ENCODE measurements at regions not wholly inside any gene's neighbourhood (a gene's known extent, or its start where the extent isn't known, plus 50 kb on each side); places are given as distances from the start of the nearest gene placed in this dataset.

DNA sequence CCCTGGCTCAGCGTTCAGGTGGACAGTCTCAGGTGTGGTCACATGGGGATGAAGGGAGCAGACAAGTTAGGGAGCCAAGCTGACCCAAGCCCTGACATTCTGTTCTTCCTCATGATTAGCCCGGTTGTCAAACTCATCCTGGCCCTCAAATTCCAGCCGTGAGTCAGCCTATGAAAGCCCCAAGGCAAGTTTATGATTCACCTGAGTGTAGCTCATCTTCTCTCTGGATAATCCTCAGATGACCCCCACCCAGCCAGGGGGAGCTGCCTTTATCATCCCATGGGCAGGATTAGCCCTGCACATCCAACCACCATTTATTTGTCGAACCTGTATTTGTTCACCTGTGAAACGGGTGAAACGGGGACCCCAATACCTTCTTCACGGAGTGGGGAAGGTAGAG, 161.9 kb downstream of the DHX35 start:
- Mint-ChIP-seq H3K9me3 (peaks cover 0 to 3% of the 10 kb centered on the region in 2 donors), H3K4me3 (no peak overlapping the region), H3K36me3 (ENCODE audit: insufficient read depth) (peaks cover 2% of the 10 kb centered on the region), H3K27ac (no peak overlapping the region), H3K27me3 (peaks cover 25 to 66% of the 10 kb centered on the region in 2 donors), H3K4me1 (ENCODE audit: low read depth in 2 of 2) (peaks cover 0 to 2% of the 10 kb centered on the region in 2 donors)
- DNase-seq (no peak), ATAC-seq (replicated peaks) (no peak)

DNA sequence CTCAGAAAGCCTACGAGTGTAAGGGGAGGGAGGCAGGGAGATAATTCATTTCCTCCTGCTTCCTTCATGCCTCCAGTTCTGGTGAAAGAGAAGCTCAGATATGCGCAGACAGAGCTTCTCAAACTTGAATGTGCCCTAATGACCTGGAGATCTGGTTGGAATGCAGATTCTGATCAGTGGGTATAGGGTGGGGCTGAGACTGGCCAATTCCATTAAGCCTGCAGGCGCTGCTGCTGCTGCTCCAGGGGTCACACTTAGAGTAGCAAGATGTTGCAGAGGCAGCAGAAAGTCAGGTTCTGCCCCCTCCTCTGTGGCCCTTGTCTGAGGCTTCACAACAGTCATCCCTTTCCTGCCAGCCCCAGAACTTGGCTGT, 161.0 kb downstream of the DHX35 start:
- Mint-ChIP-seq H3K9me3 (peaks cover 0 to 3% of the 10 kb centered on the region in 2 donors), H3K27ac (no peak overlapping the region), H3K36me3 (ENCODE audit: insufficient read depth) (peaks cover 2% of the 10 kb centered on the region), H3K4me3 (no peak overlapping the region), H3K4me1 (ENCODE audit: low read depth in 2 of 2) (peaks cover 0 to 6% of the 10 kb centered on the region in 2 donors), H3K27me3 (peaks cover 30 to 75% of the 10 kb centered on the region in 2 donors)
- no peak for ATAC-seq (replicated peaks)
- no peak for DNase-seq

DNA sequence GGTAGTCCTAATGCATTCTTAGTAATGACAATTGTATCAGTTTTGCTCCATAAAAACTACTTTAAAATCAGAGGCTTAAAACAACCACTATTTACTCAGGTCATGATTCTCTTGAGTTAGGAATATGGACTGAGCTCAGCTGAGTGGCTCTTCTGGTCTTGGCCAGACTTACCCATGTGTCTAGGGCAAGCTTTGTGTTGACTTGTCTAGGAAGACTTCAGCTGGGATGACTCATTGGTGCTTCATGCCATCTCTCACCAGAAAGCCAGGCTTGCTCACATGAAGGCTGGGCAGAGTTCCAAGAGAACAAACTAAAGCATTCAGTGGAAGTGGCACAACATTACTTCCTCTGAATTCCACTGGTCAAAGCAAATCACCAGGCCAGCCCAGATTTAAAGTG, 155.3 kb downstream of the DHX35 start:
- H3K4me3 Mint-ChIP-seq: no peak overlapping the region
- peaks cover 0 to 6% of the 10 kb centered on the region in 2 donors for H3K4me1 Mint-ChIP-seq (ENCODE audit: low read depth in 2 of 2)
- H3K36me3 Mint-ChIP-seq (ENCODE audit: insufficient read depth): peaks cover 2% of the 10 kb centered on the region
- H3K27me3 Mint-ChIP-seq: peaks cover 39 to 80% of the 10 kb centered on the region in 2 donors
- no peak for ATAC-seq (replicated peaks)
- no peak for DNase-seq
- H3K27ac Mint-ChIP-seq: no peak overlapping the region
- H3K9me3 Mint-ChIP-seq: no peaks in the 10 kb centered on the region

DNA sequence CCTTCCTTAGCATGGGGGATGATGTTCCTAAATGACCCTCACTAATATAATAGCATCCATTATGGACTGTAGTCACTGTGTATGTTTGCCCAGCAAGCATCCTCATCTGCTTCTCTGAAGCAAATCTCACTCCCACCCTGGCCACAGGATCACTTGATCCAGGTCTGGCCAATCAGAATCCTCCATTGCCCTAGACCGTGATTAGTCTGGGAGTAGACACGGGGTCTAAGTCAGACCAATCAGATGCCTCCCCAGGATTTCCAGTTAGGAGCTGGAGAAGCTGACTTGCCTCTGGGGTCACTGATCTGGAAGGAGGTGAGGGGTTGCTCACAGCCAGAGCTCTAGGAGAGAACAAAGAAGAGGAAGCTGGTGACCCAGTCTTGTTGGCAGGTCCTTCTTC, 153.9 kb downstream of the DHX35 start:
- H3K4me3 Mint-ChIP-seq: no peak overlapping the region
- no peaks in the 10 kb centered on the region for H3K9me3 Mint-ChIP-seq
- H3K36me3 Mint-ChIP-seq (ENCODE audit: insufficient read depth): no peaks in the 10 kb centered on the region
- ATAC-seq (replicated peaks) (no peak), DNase-seq (no peak)
- peaks cover 0 to 9% of the 10 kb centered on the region in 2 donors for H3K4me1 Mint-ChIP-seq (ENCODE audit: low read depth in 2 of 2)
- peaks cover 46 to 82% of the 10 kb centered on the region in 2 donors for H3K27me3 Mint-ChIP-seq
- no peak overlapping the region for H3K27ac Mint-ChIP-seq

DNA sequence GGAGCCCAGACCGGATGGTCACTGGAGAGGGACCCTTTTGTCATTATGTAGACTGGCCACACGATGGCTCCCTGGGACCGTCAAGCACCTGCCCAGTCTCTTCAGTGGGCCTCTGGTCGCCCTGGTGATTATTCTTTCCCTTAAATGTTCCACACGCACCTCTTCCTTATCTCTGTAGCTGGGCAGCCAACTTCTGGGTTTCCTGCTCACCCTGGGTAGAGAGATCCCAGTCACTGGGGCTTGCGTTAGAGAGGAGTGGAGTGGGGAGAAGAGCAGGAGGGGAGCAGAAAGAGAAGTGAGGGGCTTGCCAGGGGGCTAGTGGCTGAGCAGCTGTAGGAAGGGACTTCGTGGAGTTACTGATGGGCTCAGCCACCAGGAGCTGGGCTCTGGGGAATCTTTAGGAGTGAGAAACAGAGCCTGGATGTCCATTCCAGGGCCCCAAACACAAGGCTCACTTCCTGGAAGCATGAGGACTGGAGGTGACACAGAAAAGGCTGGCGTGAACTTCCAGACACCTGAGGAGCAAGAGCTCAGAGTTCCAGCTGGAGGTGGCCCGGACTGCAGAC, 150.1 kb downstream of the DHX35 start:
- Mint-ChIP-seq H3K9me3 (no peaks in the 10 kb centered on the region), H3K36me3 (ENCODE audit: insufficient read depth) (no peaks in the 10 kb centered on the region), H3K27me3 (peaks cover 46 to 86% of the 10 kb centered on the region in 2 donors), H3K4me3 (no peak overlapping the region), H3K27ac (no peak overlapping the region), H3K4me1 (ENCODE audit: low read depth in 2 of 2) (peaks cover 0 to 2% of the 10 kb centered on the region in 2 donors)
- no peak for ATAC-seq (replicated peaks)
- DNase-seq: no peak

DNA sequence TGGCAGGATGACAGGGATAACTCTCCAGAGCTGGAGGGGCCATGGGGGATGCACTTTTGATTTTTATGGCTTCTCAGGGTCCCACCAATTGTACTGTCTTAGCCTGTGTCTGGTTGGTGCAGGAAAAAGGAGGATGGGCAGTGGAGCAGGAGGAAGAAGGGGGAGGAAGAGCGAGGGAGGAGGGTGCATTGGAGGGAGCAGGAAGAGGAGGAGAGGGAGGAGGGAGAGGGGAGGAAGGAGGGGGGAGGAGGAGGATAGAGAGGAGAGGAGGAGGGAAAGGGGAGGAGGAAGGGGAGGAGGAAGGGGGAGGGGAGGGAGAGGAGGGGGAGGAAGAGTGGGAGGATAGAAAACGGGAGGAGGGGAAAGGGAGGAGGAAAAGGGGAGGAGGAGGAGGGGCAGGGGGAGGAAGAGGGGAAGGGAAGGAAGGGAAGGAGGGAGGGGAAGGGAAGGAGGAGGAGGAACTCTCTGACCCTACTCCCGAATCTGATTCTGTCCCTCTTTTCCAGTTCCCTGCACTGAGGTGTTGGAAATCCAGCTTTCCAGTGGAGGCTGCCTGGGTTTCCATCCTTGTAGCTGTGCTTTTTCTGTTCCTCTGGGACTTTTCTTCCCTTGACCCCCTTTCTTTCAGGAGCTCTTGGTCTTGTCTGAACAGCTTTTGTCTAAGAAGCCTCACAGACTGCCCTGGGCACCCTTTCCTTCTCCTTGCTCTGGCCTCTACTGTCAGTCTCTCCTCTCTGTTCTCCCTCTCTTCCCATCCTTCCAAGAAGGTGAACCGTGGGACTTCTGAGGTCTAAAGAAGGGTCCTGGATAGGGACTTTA, 149.4 kb downstream of the DHX35 start:
- Mint-ChIP-seq H3K27ac (no peak overlapping the region), H3K4me1 (ENCODE audit: low read depth in 2 of 2) (peaks cover 0 to 2% of the 10 kb centered on the region in 2 donors), H3K9me3 (no peaks in the 10 kb centered on the region), H3K27me3 (peaks cover 48 to 92% of the 10 kb centered on the region in 2 donors), H3K4me3 (no peak overlapping the region), H3K36me3 (ENCODE audit: insufficient read depth) (no peaks in the 10 kb centered on the region)
- ATAC-seq (replicated peaks) (no peak), DNase-seq (no peak)

DNA sequence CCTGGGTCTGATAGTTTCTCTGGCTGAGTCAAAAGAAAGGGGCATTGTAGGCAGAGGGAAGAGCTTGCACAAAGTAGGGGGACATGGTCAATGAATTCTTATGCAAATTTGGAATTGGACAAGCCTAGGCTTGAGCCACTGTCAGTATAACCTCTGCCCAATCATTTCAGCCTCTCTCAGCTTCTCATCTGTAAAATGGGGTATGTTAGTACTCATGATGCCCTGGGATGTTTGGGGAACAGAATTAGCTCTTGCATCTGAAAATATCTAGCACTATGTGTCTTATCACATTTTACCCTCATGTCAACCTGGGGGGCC, 148.6 kb downstream of the DHX35 start:
- Mint-ChIP-seq H3K27ac (no peak overlapping the region), H3K4me1 (ENCODE audit: low read depth in 2 of 2) (peaks cover 0 to 2% of the 10 kb centered on the region in 2 donors), H3K27me3 (peaks cover 46 to 93% of the 10 kb centered on the region in 2 donors), H3K4me3 (no peak overlapping the region), H3K9me3 (no peaks in the 10 kb centered on the region), H3K36me3 (ENCODE audit: insufficient read depth) (no peaks in the 10 kb centered on the region)
- DNase-seq: no peak
- no peak for ATAC-seq (replicated peaks)

DNA sequence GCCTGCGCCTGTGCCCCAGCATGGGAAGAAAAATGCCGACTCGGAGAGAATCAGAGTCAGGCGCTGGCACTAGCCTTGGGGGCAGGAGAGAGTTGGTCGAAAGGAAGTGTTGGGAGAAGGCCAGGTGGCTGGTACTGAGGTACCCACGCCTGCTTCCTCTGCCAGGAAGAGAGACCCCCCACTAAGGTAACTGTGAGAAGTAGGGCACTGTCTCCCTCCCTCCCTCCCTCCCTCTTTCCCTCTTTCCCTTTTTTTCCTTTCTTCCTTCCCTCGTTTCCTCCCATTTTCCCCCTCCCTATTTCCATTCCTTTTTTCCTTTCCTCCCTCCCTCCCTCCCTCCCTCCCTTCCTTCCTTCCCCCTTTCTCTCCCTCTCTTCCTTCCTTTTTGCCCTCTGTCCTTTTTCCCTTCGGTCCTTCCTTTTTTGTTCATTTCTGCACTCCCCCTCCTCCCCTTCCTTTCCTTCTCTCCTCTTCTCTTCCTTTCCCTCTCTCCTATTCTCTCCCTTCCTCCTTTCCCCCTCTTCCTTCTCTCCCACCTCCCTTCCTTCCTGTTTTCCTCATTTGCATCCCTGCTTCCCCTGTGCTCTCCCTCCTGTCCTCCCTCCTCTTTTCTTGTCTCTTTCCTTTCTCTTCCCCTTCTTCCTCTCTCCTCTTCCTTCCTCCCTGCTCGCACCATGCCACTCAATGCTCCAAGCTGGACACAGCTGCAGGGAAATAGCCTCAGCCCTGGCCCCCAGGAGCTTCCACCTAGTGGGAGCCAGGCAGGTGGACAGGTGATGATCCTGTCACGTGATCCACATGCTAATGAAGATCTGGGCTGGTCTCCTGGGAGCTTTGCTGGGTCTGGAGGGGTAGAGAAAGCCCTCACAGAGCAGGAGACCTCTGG, 148.0 kb downstream of the DHX35 start:
- no peak overlapping the region for H3K27ac Mint-ChIP-seq
- no peaks in the 10 kb centered on the region for H3K36me3 Mint-ChIP-seq (ENCODE audit: insufficient read depth)
- H3K4me1 Mint-ChIP-seq (ENCODE audit: low read depth in 2 of 2): peaks cover 0 to 2% of the 10 kb centered on the region in 2 donors
- peaks cover 48 to 90% of the 10 kb centered on the region in 2 donors for H3K27me3 Mint-ChIP-seq
- DNase-seq: no peak
- no peak overlapping the region for H3K4me3 Mint-ChIP-seq
- ATAC-seq (replicated peaks): no peak
- H3K9me3 Mint-ChIP-seq: no peaks in the 10 kb centered on the region

DNA sequence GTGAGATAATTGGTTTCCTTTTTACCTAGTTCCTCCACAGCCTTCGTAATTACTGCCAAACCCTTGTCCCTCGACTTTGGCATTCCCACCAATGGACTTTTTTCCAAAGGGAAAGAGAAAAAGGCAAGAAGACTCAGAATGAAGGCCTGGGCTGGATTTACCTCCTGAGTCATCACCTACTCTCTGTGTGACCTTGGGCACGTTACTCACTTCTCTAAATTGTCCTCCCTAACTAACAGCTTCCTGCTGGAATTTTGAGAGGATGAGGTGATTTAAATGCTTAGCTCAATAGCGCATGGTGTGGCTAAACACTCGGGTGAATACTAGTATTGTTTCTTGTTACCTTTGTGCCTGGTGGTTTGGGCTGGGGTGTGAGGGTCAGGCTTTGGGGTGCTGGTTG, 146.6 kb downstream of the DHX35 start:
- Mint-ChIP-seq H3K36me3 (ENCODE audit: insufficient read depth) (no peaks in the 10 kb centered on the region), H3K27ac (no peak overlapping the region), H3K27me3 (peaks cover 57 to 86% of the 10 kb centered on the region in 2 donors), H3K4me3 (no peak overlapping the region), H3K4me1 (ENCODE audit: low read depth in 2 of 2) (peaks cover 0 to 2% of the 10 kb centered on the region in 2 donors), H3K9me3 (peaks cover 0 to 2% of the 10 kb centered on the region in 2 donors)
- ATAC-seq (replicated peaks): no peak
- DNase-seq: no peak

DNA sequence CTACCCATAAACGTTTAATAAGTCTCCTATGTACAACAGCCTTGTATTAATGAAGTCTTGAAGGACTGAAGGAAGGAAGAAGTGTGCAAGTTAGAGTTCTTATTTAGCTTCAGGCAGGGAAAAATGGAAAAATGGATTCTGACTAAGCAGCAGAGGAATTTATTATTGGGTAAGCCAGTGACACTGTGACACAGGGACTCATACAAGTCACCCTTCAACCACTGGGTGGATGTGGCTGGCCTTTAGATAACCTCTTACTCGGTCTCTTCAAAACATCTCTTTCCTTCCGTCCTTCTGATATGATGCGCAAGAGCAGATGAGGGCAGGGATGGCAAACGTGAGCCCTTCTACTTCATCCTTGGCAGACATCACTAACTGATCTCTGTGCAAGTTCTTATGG, 145.6 kb downstream of the DHX35 start:
- Mint-ChIP-seq H3K4me1 (ENCODE audit: low read depth in 2 of 2) (peaks cover 0 to 2% of the 10 kb centered on the region in 2 donors), H3K9me3 (peaks cover 0 to 6% of the 10 kb centered on the region in 2 donors), H3K36me3 (ENCODE audit: insufficient read depth) (no peaks in the 10 kb centered on the region), H3K27me3 (peaks cover 54 to 78% of the 10 kb centered on the region in 2 donors), H3K4me3 (no peak overlapping the region), H3K27ac (no peak overlapping the region)
- no peak for DNase-seq
- no peak for ATAC-seq (replicated peaks)

DNA sequence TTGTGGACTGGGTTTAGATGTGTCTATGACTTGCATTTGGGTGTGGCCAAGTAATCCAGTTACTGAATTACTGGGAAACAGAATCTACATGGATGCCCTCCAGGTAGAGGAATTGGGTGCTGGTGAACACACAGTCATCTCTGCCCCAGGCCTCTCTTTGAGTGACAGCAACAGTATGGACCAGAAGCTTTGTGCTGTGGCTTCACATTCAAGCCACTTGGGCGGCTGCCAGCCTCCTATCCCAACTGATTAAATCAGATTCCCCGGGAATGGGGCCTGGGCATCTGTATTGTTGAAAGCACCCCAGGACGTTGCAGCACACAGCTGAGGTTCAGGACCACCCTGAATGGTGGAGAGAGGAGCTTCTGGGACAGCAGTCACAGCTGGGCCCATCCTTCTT, 144.6 kb downstream of the DHX35 start:
- DNase-seq: no peak
- H3K27me3 Mint-ChIP-seq: peaks cover 47 to 75% of the 10 kb centered on the region in 2 donors

DNA sequence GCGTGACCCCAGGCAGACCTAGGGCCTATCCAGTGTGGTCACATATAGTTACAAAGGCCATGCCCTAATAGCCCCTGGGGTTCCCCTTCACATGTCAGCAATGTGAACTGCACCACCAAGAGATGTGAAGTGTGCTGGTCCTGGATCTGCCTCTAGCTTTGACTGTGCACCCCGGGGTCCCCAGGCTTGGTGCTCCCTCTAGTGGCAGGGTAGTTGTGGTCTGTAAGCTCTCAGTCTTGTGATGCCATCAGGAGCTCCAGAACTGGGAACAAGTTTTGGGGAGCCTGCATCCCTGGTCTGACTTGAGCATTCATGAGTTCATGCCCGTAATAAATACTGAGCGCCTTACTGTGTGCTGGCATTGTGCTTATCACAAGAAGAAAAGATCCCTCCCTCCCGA, 143.4 kb downstream of the DHX35 start:
- Mint-ChIP-seq H3K27me3 (peaks cover 45 to 75% of the 10 kb centered on the region in 2 donors), H3K4me3 (no peak overlapping the region), H3K36me3 (ENCODE audit: insufficient read depth) (no peaks in the 10 kb centered on the region), H3K27ac (no peak overlapping the region), H3K9me3 (peaks cover 0 to 6% of the 10 kb centered on the region in 2 donors), H3K4me1 (ENCODE audit: low read depth in 2 of 2) (no peaks in the 10 kb centered on the region)
- ATAC-seq (replicated peaks): no peak
- no peak for DNase-seq

More for the DNA sequence above, 144.6 kb downstream of the DHX35 start:
- H3K27ac Mint-ChIP-seq: no peak overlapping the region
- H3K9me3 Mint-ChIP-seq: peaks cover 0 to 6% of the 10 kb centered on the region in 2 donors
- no peak for ATAC-seq (replicated peaks)
- no peaks in the 10 kb centered on the region for H3K36me3 Mint-ChIP-seq (ENCODE audit: insufficient read depth)
- H3K4me1 Mint-ChIP-seq (ENCODE audit: low read depth in 2 of 2): no peaks in the 10 kb centered on the region
- no peak overlapping the region for H3K4me3 Mint-ChIP-seq

DNA sequence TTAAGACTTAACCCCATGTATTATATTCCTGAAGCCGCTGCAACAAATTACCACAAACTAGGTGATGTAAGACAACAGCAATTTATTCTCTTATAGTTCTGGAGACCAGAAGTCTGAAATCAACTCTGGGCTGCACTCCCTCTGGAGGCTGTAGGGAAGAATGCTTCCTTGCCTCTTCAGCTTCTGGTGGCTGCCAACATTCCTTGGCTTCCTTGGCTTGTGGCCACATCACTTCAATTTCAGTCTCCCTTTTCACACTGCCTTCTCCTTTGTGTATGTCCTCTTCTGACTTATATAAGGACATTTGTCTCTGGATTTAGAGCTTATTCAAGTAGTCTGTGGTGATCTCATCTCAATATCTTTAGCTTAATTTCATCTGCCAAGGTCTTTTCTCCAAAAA, 141.6 kb downstream of the DHX35 start:
- Mint-ChIP-seq H3K36me3 (ENCODE audit: insufficient read depth) (no peaks in the 10 kb centered on the region), H3K27ac (no peak overlapping the region), H3K4me3 (no peak overlapping the region), H3K9me3 (peaks cover 0 to 6% of the 10 kb centered on the region in 2 donors), H3K27me3 (peaks cover 50 to 77% of the 10 kb centered on the region in 2 donors), H3K4me1 (ENCODE audit: low read depth in 2 of 2) (no peaks in the 10 kb centered on the region)
- DNase-seq: no peak
- ATAC-seq (replicated peaks): no peak
